NCI-H2196 (cell line): ENCODE measurements at regions not wholly inside any gene's neighbourhood (a gene's known extent, or its start where the extent isn't known, plus 50 kb on each side); places are given as distances from the start of the nearest gene placed in this dataset.
"Not testable (repeated sequence)": the region's sequence is repeated elsewhere in the genome, so short reads cannot be mapped to it uniquely, and the experiment has no call there.

Experiments
- DNase-seq: peaks from one replicate; lab custom pipeline; 2025; ENCODE audit not compliant: unreplicated experiment; lab: John Stamatoyannopoulos, UW

- no peak for DNase-seq
These were observed 93.9 kb downstream of the TEX35 start for GRCh38 chr1:178606839-178607238.

GRCh38 chr1:178607718-178608408 is 95.0 kb downstream of the TEX35 start:
- no peak for DNase-seq

GRCh38 chr1:178609015-178609414 is 96.1 kb downstream of the TEX35 start:
- DNase-seq = no peak

GRCh38 chr1:178610690-178611410 is 97.9 kb downstream of the TEX35 start:
- DNase-seq = not testable (repeated sequence)

GRCh38 chr1:178612261-178612660 is 99.4 kb downstream of the TEX35 start:
- DNase-seq = no peak

- DNase-seq = no peak
These were observed 100.5 kb downstream of the TEX35 start for GRCh38 chr1:178613271-178613945.

- DNase-seq = no peak
These were observed 101.4 kb downstream of the TEX35 start for GRCh38 chr1:178614286-178614685.

- no peak for DNase-seq
These were observed 105.8 kb upstream of the RALGPS2 start for GRCh38 chr1:178619042-178619927.

GRCh38 chr1:178620584-178621475 is 104.2 kb upstream of the RALGPS2 start:
- no peak for DNase-seq

- DNase-seq = no peak
These were observed 103.2 kb upstream of the RALGPS2 start for GRCh38 chr1:178621822-178622221.

- no peak for DNase-seq
These were observed 99.3 kb upstream of the RALGPS2 start for GRCh38 chr1:178625695-178626094.

GRCh38 chr1:178627037-178627436 is 98.0 kb upstream of the RALGPS2 start:
- DNase-seq = no peak

- no peak for DNase-seq
These were observed 96.3 kb upstream of the RALGPS2 start for GRCh38 chr1:178628637-178629251.

- no peak for DNase-seq
These were observed 95.5 kb upstream of the RALGPS2 start for GRCh38 chr1:178629252-178630154.

GRCh38 chr1:178630417-178630816 is 94.6 kb upstream of the RALGPS2 start:
- DNase-seq = no peak

- no peak for DNase-seq
These were observed 92.4 kb upstream of the RALGPS2 start for GRCh38 chr1:178632653-178633052.

GRCh38 chr1:178633056-178633455 is 92.0 kb upstream of the RALGPS2 start:
- no peak for DNase-seq

- no peak for DNase-seq
These were observed 90.6 kb upstream of the RALGPS2 start for GRCh38 chr1:178634445-178634844.

GRCh38 chr1:178637841-178638240 is 87.2 kb upstream of the RALGPS2 start:
- no peak for DNase-seq
